ENCODE measurements at regions not wholly inside any gene's neighbourhood (a gene's known extent, or its start where the extent isn't known, plus 50 kb on each side); places are given as distances from the start of the nearest gene placed in this dataset.

- intact Hi-C loops (cut with DNase I): no loop called here
- WGBS, 3 donors: 37 to 51% (median 39%) methylated on average over 11 of the region's 11 CpGs
- Histone ChIP-seq H3K27ac (no peak overlapping the region), H3K36me3 (ENCODE audit: insufficient read depth in 1 of 2, low read depth in 1 of 2) (no peaks in the 10 kb centered on the region), H3K27me3 (ENCODE audit: insufficient read depth in 3 of 3, low read length in 2 of 3) (peaks cover 0 to 5% (median 0%) of the 10 kb centered on the region in 3 donors), H3K4me1 (no peaks in the 10 kb centered on the region), H3K9me3 (no peaks in the 10 kb centered on the region), H3K4me3 (no peak overlapping the region)
- ATAC-seq: no peak
- DNase-seq: no peak
- no peak for TF ChIP-seq CTCF (IDR thresholded peaks at IDR 0.05)
These were observed 161.1 kb upstream of the TOPAZ1 start for GRCh38 chr3:44080474-44081072.

GRCh38 chr3:44090036-44090435, 151.7 kb upstream of the TOPAZ1 start:
- H3K27ac ChIP-seq: no peak overlapping the region
- no peak for DNase-seq
- intact Hi-C loops (cut with DNase I): no loop called here
- H3K9me3 ChIP-seq: no peaks in the 10 kb centered on the region
- no peaks in the 10 kb centered on the region for H3K27me3 ChIP-seq (ENCODE audit: insufficient read depth in 3 of 3, low read length in 2 of 3)
- TF ChIP-seq CTCF (IDR thresholded peaks at IDR 0.05): no peak
- no peaks in the 10 kb centered on the region for H3K36me3 ChIP-seq (ENCODE audit: insufficient read depth in 1 of 2, low read depth in 1 of 2)
- H3K4me3 ChIP-seq: no peak overlapping the region
- no peaks in the 10 kb centered on the region for H3K4me1 ChIP-seq
- ATAC-seq: no peak
- WGBS, 3 donors: 72 to 86% (median 79%) methylated on average over 2 of the region's 2 CpGs

- Histone ChIP-seq H3K4me1 (no peaks in the 10 kb centered on the region), H3K27me3 (ENCODE audit: insufficient read depth in 3 of 3, low read length in 2 of 3) (peaks cover 0 to 2% (median 0%) of the 10 kb centered on the region in 3 donors), H3K9me3 (no peaks in the 10 kb centered on the region), H3K36me3 (ENCODE audit: insufficient read depth in 1 of 2, low read depth in 1 of 2) (no peaks in the 10 kb centered on the region), H3K4me3 (no peak overlapping the region), H3K27ac (no peak overlapping the region)
- intact Hi-C loops (cut with DNase I): no loop called here
- no peak for DNase-seq
- no peak for ATAC-seq
- TF ChIP-seq CTCF (IDR thresholded peaks at IDR 0.05): no peak
- WGBS, 3 donors: 83 to 93% (median 90%) methylated on average over 2 to 3 of the region's 3 CpGs
These were observed 149.2 kb upstream of the TOPAZ1 start for GRCh38 chr3:44092497-44092896.

- intact Hi-C loops (cut with DNase I): no loop called here
- Histone ChIP-seq H3K27ac (no peak overlapping the region), H3K27me3 (ENCODE audit: insufficient read depth in 3 of 3, low read length in 2 of 3) (peaks cover 0 to 7% (median 0%) of the 10 kb centered on the region in 3 donors), H3K36me3 (ENCODE audit: insufficient read depth in 1 of 2, low read depth in 1 of 2) (no peaks in the 10 kb centered on the region), H3K4me1 (no peaks in the 10 kb centered on the region), H3K4me3 (no peak overlapping the region), H3K9me3 (no peaks in the 10 kb centered on the region)
- DNase-seq (no peak), ATAC-seq (no peak)
- WGBS, 3 donors: 64 to 85% (median 70%) methylated on average over 2 of the region's 2 CpGs
- TF ChIP-seq CTCF (IDR thresholded peaks at IDR 0.05): no peak
These were observed 148.2 kb upstream of the TOPAZ1 start for GRCh38 chr3:44093531-44093930.

All from psoas muscle (tissue), 7 donors.